H1 (cell line): ENCODE measurements at regions not wholly inside any gene's neighbourhood (a gene's known extent, or its start where the extent isn't known, plus 50 kb on each side); places are given as distances from the start of the nearest gene placed in this dataset.

Source experiments
- CTCF ChIA-PET: fragments of 300-600 bp; sonication (Branson Sonifier 250); formaldehyde crosslinking; loops from one replicate; lab custom pipeline; 2021; ENCODE audit not compliant: partially characterized antibody; lab: Charles Lee
- POLR2A ChIA-PET: fragments of 300-600 bp; sonication (Branson Sonifier 250); formaldehyde crosslinking; loops from one replicate; lab custom pipeline; 2021; ENCODE audit warnings: inconsistent platforms; ENCODE audit not compliant: partially characterized antibody; lab: Charles Lee
- DNase-seq, 2 experiments: peaks; one replicate each; pipeline versions ENCODE4 v3.0.0 to v3.0.0-alpha.2; 2010 to 2022; ENCODE audit warnings: low spot score in 2 of 2, low read depth in 1 of 2, mixed read lengths in 1 of 2
- FAIRE-seq: peaks from 2 replicates; lab custom pipeline; 2011; peaks lifted over from hg19 to GRCh38; lab: Jason Lieb, UNC
- H2AFZ ChIP-seq: 2 replicates; pipeline ENCODE4 v1.8.1; 2012; ENCODE audit warnings: low read length, inconsistent platforms
- H2AK5ac ChIP-seq: 2 replicates; pipeline ENCODE4 v1.6.1; 2013; ENCODE audit warnings: low read depth, low read length
- H2BK120ac ChIP-seq: replicated peaks from 2 replicates; pipeline ENCODE3; 2013; ENCODE audit warnings: low read depth, low read length, inconsistent platforms
- H2BK12ac ChIP-seq: 2 replicates; pipeline ENCODE4 v1.6.1; 2013; ENCODE audit warnings: low read depth, low read length
- H2BK15ac ChIP-seq: 2 replicates; pipeline ENCODE4 v1.6.1; 2013; ENCODE audit warnings: low read length
- H2BK20ac ChIP-seq: 2 replicates; pipeline ENCODE4 v1.6.1; 2013; ENCODE audit warnings: low read length
- H2BK5ac ChIP-seq: 2 replicates; pipeline ENCODE4 v1.6.1; 2013; ENCODE audit warnings: low read depth, low read length
- H3K14ac ChIP-seq: 2 replicates; pipeline ENCODE4 v1.6.1; 2013; ENCODE audit warnings: inconsistent platforms; ENCODE audit not compliant: insufficient read length
- H3K18ac ChIP-seq: 2 replicates; pipeline ENCODE4 v1.6.1; 2013; ENCODE audit warnings: low read length; ENCODE audit errors: extremely low read depth
- H3K23ac ChIP-seq: 2 replicates; pipeline ENCODE4 v1.6.1; 2013; ENCODE audit warnings: inconsistent platforms; ENCODE audit not compliant: insufficient read length
- H3K23me2 ChIP-seq: 2 replicates; pipeline ENCODE4 v1.6.1; 2013; ENCODE audit warnings: low read depth, low read length
- H3K27ac ChIP-seq: 2 replicates; pipeline ENCODE4 v1.6.1; 2011; ENCODE audit warnings: low read depth, low read length, inconsistent platforms
- H3K27me3 ChIP-seq, 4 experiments: replicated peaks in 1 of 4; 1 replicate in 1 of 4; 2 replicates in 3 of 4; pipeline versions ENCODE4 v1.6.1 to v1.8.1; 2011 to 2013; ENCODE audit warnings: low read length in 3 of 4, mild to moderate bottlenecking in 3 of 4, inconsistent platforms in 2 of 4, mixed read lengths in 2 of 4, moderate library complexity in 1 of 4; ENCODE audit not compliant: control insufficient read depth in 3 of 4, insufficient read depth in 3 of 4; ENCODE audit errors: extremely low read depth in 1 of 4
- H3K36me3 ChIP-seq, 4 experiments: 2 replicates each; pipeline versions ENCODE4 v1.6.1 to v1.8.1; 2011 to 2013; ENCODE audit warnings: mild to moderate bottlenecking in 4 of 4, low read length in 3 of 4, moderate library complexity in 2 of 4, control low read depth in 1 of 4, inconsistent platforms in 1 of 4; ENCODE audit not compliant: insufficient read depth in 4 of 4, control insufficient read depth in 2 of 4
- H3K4ac ChIP-seq: replicated peaks from 2 replicates; pipeline ENCODE3; 2013; ENCODE audit warnings: low read length, low read depth, mixed read lengths, inconsistent platforms; ENCODE audit not compliant: insufficient read length
- H3K4me1 ChIP-seq, 4 experiments: replicated peaks in 1 of 4; 1 replicate in 1 of 4; 2 replicates in 3 of 4; pipeline versions ENCODE4 v1.6.1 to v1.8.1; 2011 to 2013; ENCODE audit warnings: low read length in 3 of 4, inconsistent platforms in 2 of 4, mixed read lengths in 1 of 4; ENCODE audit not compliant: insufficient read depth in 4 of 4, control insufficient read depth in 3 of 4
- H3K4me2 ChIP-seq, 2 experiments: 2 replicates each; pipeline versions ENCODE4 v1.6.1 to v1.8.1; 2011 to 2013; ENCODE audit warnings: low read depth in 2 of 2, low read length in 2 of 2, control low read depth in 1 of 2, inconsistent platforms in 1 of 2, mild to moderate bottlenecking in 1 of 2; ENCODE audit not compliant: insufficient read depth in 1 of 2
- H3K4me3 ChIP-seq, 4 experiments: fragments of 200-600, 300-600 bp in 1 of 4; sonication (generic), shearing (Covaris generic), sonication (Bioruptor Twin) in 1 of 4; 2 replicates each; pipeline versions ENCODE4 v1.5.1 to v1.8.1; 2011 to 2016; ENCODE audit warnings: low read length in 4 of 4, low read depth in 3 of 4, control low read depth in 2 of 4, inconsistent platforms in 2 of 4, mild to moderate bottlenecking in 2 of 4, mixed read lengths in 1 of 4, moderate library complexity in 1 of 4; ENCODE audit not compliant: insufficient read depth in 2 of 4; ENCODE audit errors: extremely low read depth in 1 of 4
- H3K56ac ChIP-seq: replicated peaks from 2 replicates; pipeline ENCODE3; 2013; ENCODE audit warnings: low read depth, mild to moderate bottlenecking, mixed read lengths, low read length, inconsistent platforms; ENCODE audit not compliant: insufficient read length
- H3K79me1 ChIP-seq: 2 replicates; pipeline ENCODE4 v1.6.1; 2013; ENCODE audit warnings: low read depth, low read length, control low read depth
- H3K79me2 ChIP-seq, 2 experiments: 2 replicates each; pipeline versions ENCODE4 v1.6.1 to v1.8.1; 2012 to 2013; ENCODE audit warnings: low read length in 2 of 2, mild to moderate bottlenecking in 2 of 2, inconsistent platforms in 1 of 2; ENCODE audit not compliant: insufficient read depth in 2 of 2, control insufficient read depth in 1 of 2
- H3K9ac ChIP-seq, 4 experiments: replicated peaks in 1 of 4; 1 replicate in 1 of 4; 2 replicates in 3 of 4; pipeline versions ENCODE4 v1.6.1 to v1.8.1; 2011 to 2013; ENCODE audit warnings: low read depth in 3 of 4, low read length in 3 of 4, control low read depth in 2 of 4, mild to moderate bottlenecking in 2 of 4, moderate library complexity in 2 of 4, inconsistent platforms in 1 of 4; ENCODE audit errors: extremely low read depth in 1 of 4
- H3K9me3 ChIP-seq, 2 experiments: 2 replicates each; pipeline versions ENCODE4 v1.6.1 to v1.8.1; 2012 to 2013; ENCODE audit warnings: mild to moderate bottlenecking in 2 of 2, moderate library complexity in 2 of 2, control low read depth in 1 of 2, inconsistent platforms in 1 of 2, low read depth in 1 of 2, low read length in 1 of 2, mixed read lengths in 1 of 2; ENCODE audit not compliant: insufficient read depth in 2 of 2
- H4K20me1 ChIP-seq, 2 experiments: replicated peaks in 1 of 2; 2 replicates each; pipeline versions ENCODE3 to v1.8.1; 2011 to 2013; ENCODE audit warnings: inconsistent platforms in 2 of 2, low read length in 2 of 2, mild to moderate bottlenecking in 1 of 2; ENCODE audit not compliant: insufficient read depth in 2 of 2, control insufficient read depth in 1 of 2
- H4K5ac ChIP-seq: 2 replicates; pipeline ENCODE4 v1.6.1; 2013; ENCODE audit warnings: low read length, low read depth, mixed read lengths, inconsistent platforms; ENCODE audit not compliant: insufficient read length
- H4K8ac ChIP-seq: 2 replicates; pipeline ENCODE4 v1.8.0; 2013; ENCODE audit warnings: mild to moderate bottlenecking, moderate library complexity, low read length, inconsistent platforms; ENCODE audit not compliant: insufficient read depth; ENCODE audit errors: extremely low read depth
- H4K91ac ChIP-seq: replicated peaks from 2 replicates; pipeline ENCODE3; 2013; ENCODE audit warnings: low read length, mixed read lengths, inconsistent platforms; ENCODE audit not compliant: insufficient read length
- CBX8 ChIP-seq: fragments of 300-800, 300-1000 bp; sonication (generic); IDR thresholded peaks from 2 replicates; pipeline ENCODE4 v1.7.1; 2016; ENCODE audit warnings: low read depth, low read length, borderline replicate concordance
- GTF2F1 ChIP-seq: IDR thresholded peaks from 2 replicates; pipeline ENCODE4 v1.6.1; 2012; ENCODE audit warnings: low read depth, low read length, improper control_type of control experiment, borderline replicate concordance
- JUND ChIP-seq: IDR thresholded peaks from 2 replicates; pipeline ENCODE4 v1.6.1; 2011; ENCODE audit warnings: mild to moderate bottlenecking, improper control_type of control experiment, low read length
- RNF2 ChIP-seq: fragments of 200-900, 300-1000 bp; sonication (generic); IDR thresholded peaks from 2 replicates; pipeline ENCODE4 v1.7.1; 2016; ENCODE audit warnings: borderline replicate concordance, low read depth, mild to moderate bottlenecking, antibody characterized with exemption, low read length; ENCODE audit not compliant: poor library complexity, severe bottlenecking; ENCODE audit errors: missing control alignments
- SIN3A ChIP-seq, 2 experiments: IDR thresholded peaks in 1 of 2; conservative IDR thresholded peaks in 1 of 2; 2 replicates each; pipeline ENCODE4 v1.6.1; 2011 to 2012; ENCODE audit warnings: low read length in 2 of 2, improper control_type of control experiment in 1 of 2, low read depth in 1 of 2, mild to moderate bottlenecking in 1 of 2
- TAF7 ChIP-seq: optimal IDR thresholded peaks from 2 replicates; pipeline ENCODE3; 2011; ENCODE audit warnings: low read depth, mild to moderate bottlenecking, inconsistent platforms, low read length, moderate library complexity, borderline replicate concordance
- YY1 ChIP-seq: IDR thresholded peaks from 2 replicates; pipeline ENCODE4 v1.6.1; 2011; ENCODE audit warnings: low read depth, mild to moderate bottlenecking, low read length
- WGBS, 2 experiments: shearing (Covaris generic) in 1 of 2; methylation state at CpG; one replicate each; pipeline versions ENCODE4 v1.1.6 to v1.1.7; 2013 to 2015; ENCODE audit warnings: low lambda C conversion rate in 2 of 2, mixed read lengths in 2 of 2, inconsistent platforms in 1 of 2, low coverage in 1 of 2, missing lambda C conversion rate in 1 of 2; ENCODE audit not compliant: insufficient replicate concordance in 2 of 2, insufficient coverage in 1 of 2, insufficient read length in 1 of 2; ENCODE audit errors: extremely low coverage in 1 of 2, missing lambda C conversion rate in 1 of 2; 5-methylcytosine and 5-hydroxymethylcytosine counted together

GRCh38 chr20:4091490-4092479, 56.8 kb upstream of the SMOX start:
- CTCF ChIA-PET, result interaction anchor here (0.6 to 3.3 kb wide), 33 partner anchors 8 to 887 kb away, joined by 3 to 22 read pairs (median 4); no protein-coding TSS in a partner anchor
- TF ChIP-seq RNF2 (no peak), CBX8 (no peak), YY1 (peak; percentile 48; the same call in 1 of the 2 replicates), TAF7 (peak; percentile 33), JUND (no peak), SIN3A (conservative IDR thresholded peaks at IDR 0.05 in 1 of 2, IDR thresholded peaks at IDR 0.05 in 1 of 2; ENCODE audit: low read depth in 1 of 2, low read length in 2 of 2) (no peak), GTF2F1 (no peak)

More at GRCh38 chr20:4091490-4092479, 56.8 kb upstream of the SMOX start:
- Histone ChIP-seq H3K27me3 (no peaks in the 10 kb centered on the region), H2BK120ac (no peak overlapping the region), H2BK20ac (no peak overlapping the region), H3K4ac (no peak overlapping the region), H2AFZ (peak overlapping the region; percentile 79; the same call in 1 of the 2 replicates), H3K9me3 (peaks cover 0 to 4% of the 10 kb centered on the region in 2 experiments; a peak in 1 of 4 replicates), H4K8ac (no peak overlapping the region; the same call in 1 of the 2 replicates), H2BK5ac (no peak overlapping the region), H3K79me2 (no peaks in the 10 kb centered on the region), H3K4me3 (no peak overlapping the region), H3K9ac (no peak overlapping the region), H3K23ac (no peak overlapping the region), H3K4me2 (no peak overlapping the region), H3K4me1 (peaks cover 0 to 3% (median 2%) of the 10 kb centered on the region in 4 experiments; a peak in 2 of 7 replicates), H2BK12ac (no peak overlapping the region), H3K23me2 (no peaks in the 10 kb centered on the region), H4K20me1 (no peaks in the 10 kb centered on the region), H3K14ac (no peak overlapping the region), H2BK15ac (0 out of 2 replicates have a peak overlapping the region, but pooled peaks have one; percentile 81), H3K27ac (no peak overlapping the region), H3K56ac (no peak overlapping the region), H3K18ac (no peak overlapping the region; the same call in none of the 2 replicates), H3K79me1 (no peaks in the 10 kb centered on the region), H4K91ac (no peak overlapping the region), H2AK5ac (no peak overlapping the region), H3K36me3 (no peaks in the 10 kb centered on the region), H4K5ac (no peak overlapping the region)
- FAIRE-seq (peak; percentile 70), DNase-seq (peak in 1 of 2 experiments; percentile 91)
- POLR2A ChIA-PET, result interaction anchor here (0.6 to 1.2 kb wide), 2 partner anchors 162 to 237 kb away, joined by 3 read pairs; no protein-coding TSS in a partner anchor
- 47% methylated on average over 23 of the region's 24 CpGs; no CpG with 5 or more reads in 1 of the 2 experiments for WGBS, 2 experiments
